ENCODE measurements at regions not wholly inside any gene's neighbourhood (a gene's known extent, or its start where the extent isn't known, plus 50 kb on each side); places are given as distances from the start of the nearest gene placed in this dataset.
A peak's percentile ranks its signal among the peaks of the same experiment; 100 is the strongest.

DNA sequence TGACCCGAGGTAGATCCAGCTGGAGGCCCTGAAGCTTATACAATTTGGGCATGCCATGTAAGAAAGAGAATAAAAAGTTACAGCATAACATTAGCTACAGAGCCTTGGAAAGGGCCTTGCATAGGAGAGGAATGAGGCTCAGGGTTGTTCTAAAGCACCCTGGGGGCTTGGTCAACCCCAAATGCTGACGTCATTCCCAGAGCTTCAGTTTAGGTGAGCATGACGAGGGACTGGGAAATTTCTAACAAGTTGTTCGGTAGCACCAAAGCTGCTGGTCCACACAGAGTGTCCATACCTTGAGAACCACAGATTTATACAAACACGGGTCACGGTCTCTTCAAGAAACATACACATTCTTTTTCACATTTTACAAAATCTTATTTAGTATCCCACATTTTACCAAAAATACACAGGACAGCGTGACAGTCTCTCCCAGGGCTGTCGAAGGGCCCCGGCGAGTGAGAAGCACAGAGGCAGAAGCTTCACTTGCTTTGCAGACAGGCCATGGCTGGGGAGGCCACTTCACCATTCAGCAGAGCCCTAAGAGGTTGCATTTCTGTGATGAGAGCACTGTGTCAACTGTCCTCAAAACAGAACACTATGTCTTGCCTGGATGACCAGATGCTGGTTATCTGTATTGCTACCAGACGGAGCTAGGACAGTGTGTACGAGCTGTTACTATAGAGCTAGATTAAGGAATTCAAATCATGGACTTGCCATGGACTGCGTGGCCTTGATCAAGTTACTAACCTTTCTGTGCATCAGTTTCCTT is 68.2 kb upstream of the ARRDC4 start:
- DNase-seq (ENCODE audit: low spot score): no peak

DNA sequence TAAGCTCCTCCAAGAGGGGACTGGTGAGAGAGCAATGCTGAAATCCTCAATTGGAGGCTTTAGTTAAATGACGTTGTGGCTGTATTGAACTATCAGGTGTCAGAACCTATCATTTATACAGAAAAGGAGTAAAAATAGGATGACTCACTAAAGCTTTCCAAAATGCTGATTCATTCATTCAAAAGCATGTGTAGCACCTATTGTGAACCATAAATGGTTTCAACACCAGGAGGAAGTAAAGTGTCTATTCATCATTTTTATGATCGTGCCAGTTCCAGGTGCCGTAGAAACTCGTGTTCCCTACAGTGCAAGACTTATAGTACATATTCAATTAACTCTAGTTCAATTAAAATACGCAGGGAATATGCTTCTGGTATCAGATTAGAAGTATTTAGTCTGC is 66.5 kb upstream of the ARRDC4 start:
- no peak for DNase-seq (ENCODE audit: low spot score)

DNA sequence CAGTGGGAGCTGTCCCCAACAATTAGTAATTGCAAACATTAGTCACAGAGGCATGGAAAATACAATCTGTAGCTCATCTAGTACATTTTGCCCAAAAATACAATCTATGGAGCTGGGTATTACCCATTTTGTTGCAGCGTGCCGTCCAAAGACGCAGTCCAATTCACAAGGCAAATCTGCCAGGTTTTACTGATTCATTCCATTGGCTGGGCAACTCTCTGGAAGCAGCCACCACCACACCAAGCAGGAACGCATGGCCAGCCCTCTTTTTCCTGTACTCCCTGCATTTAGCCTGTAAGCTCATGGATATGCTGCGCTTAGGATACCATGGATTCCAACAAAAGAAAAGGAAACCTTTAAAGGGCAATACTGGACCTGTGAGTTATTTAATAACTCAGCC is 60.5 kb upstream of the ARRDC4 start:
- DNase-seq (ENCODE audit: low spot score): no peak

DNA sequence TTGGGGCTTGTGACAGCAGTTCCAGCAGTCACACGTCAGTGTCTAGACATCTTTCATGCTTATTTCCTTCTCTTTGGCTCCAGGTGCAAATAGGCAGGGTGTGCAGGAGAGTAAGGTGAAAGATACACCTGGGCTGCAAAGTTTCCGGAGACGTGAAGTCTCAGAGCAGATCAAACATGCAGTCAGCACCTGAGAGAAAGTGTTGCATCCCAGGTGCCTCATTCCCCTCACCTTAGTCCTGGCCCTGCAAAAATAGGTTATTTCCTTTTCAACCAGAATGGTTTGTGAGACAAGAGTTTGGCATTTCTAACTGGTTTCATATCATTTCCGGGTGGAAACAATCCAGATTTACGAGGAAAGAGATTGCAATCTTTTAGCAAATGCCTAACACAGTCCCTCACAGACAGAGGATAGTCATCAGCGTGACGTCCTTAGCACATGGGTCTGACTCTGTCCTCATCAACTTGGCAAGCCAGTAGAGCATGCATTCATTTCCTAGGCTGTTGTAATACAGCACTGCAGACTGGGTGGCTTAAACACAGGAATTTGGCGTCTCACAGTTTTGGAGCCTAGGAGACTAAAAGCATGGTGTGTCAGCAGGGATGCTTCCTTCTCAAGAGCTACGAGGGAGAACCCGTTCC is 58.2 kb upstream of the ARRDC4 start:
- DNase-seq (ENCODE audit: low spot score): no peak

DNA sequence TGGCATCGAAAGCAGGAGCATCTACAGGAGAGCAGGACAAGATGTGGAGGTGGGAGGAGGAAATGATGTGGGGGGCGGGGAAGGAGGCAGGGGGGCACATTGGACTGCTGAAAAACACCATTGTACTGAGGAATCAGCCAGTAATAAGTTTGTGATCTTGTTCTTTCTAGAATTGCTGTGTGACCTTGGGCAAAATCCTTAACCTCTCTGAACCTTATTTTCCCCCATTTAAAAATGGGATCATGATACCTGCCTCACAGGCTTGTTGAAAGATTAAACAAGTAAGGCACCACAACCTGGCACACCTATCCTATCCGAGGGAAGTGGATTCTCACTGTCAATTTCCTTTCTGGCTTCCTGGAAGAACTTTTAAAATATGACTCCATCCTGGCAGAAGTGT is 56.9 kb upstream of the ARRDC4 start:
- DNase-seq (ENCODE audit: low spot score): no peak

DNA sequence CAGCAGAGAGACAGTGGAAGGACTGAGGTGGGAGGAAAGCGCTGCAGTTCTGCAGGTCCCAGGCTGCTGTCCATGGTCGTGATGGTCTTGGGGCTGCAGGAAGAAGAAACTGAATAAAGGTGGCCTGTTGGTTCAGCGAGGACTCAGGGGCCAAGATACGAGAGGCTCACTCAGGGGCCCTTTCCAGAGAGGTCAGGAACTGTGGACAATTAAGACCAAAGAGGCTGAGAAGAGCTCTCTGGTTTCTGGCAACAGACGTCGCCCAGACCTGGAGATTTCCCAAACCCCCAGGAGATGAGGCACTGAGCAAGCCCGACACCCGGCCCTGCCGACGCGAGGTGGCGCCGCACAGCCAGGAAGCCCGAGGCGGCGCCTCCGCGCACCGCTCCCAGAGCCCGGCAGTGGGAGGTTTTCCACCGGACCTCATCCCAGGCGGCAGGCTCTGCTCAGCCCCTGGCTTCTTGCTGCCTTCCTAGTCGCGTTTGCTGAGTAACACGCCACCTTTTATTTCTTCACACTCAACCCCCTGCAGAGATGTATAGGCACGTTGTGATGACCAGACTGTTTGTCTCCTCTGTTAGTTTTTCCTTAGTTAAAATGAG is 56.4 kb upstream of the ARRDC4 start:
- DNase-seq (ENCODE audit: low spot score): peak; percentile 27

DNA sequence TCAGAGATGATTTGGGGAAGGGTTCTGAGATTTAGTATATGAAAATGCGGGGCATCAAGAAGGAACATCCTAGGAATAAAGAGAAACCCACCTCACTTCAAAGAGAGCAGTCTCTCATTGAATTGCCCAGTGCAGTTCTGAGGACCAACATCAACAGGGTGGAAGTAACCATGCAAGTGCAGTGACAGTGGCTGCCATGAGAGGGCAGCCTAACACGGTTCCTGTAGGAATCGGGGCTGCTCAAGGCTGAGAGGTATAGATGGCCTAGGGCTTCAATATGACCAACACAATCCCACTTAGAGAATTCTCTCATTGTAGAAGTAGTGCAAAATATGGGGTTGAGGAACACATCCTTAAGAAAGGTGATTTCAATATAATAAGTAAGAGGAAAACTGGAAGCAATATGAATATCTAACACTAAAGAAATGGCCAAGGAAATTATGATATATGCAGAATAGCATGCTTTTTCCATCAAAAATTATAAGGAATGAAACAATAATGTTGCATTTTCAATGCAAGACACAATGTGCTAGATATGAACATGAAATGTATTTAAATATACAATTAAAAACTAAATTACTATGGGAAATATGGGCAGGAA is 51.1 kb upstream of the ARRDC4 start:
- peak; percentile 82 for DNase-seq (ENCODE audit: low spot score)

All from NAMALWA (cell line).